ENCODE measurements at regions not wholly inside any gene's neighbourhood (a gene's known extent, or its start where the extent isn't known, plus 50 kb on each side); places are given as distances from the start of the nearest gene placed in this dataset.

GRCh38 chr3:168611826-168612225, 516.1 kb upstream of the GOLIM4 start:
- H3K4me1 ChIP-seq (ENCODE audit: insufficient read depth, low read length, severe bottlenecking) = no peaks in the 10 kb centered on the region
- no peaks in the 10 kb centered on the region for H3K27me3 ChIP-seq (ENCODE audit: insufficient read depth, low read length)
- no peaks in the 10 kb centered on the region for H4K20me1 ChIP-seq (ENCODE audit: insufficient read depth, low read length)
- H3K4me2 ChIP-seq (ENCODE audit: low read length) = no peak overlapping the region
- H2AFZ ChIP-seq (ENCODE audit: low read length) = no peak overlapping the region
- no peaks in the 10 kb centered on the region for H3K9me3 ChIP-seq (ENCODE audit: low read length)
- TF ChIP-seq, protein P1, sequence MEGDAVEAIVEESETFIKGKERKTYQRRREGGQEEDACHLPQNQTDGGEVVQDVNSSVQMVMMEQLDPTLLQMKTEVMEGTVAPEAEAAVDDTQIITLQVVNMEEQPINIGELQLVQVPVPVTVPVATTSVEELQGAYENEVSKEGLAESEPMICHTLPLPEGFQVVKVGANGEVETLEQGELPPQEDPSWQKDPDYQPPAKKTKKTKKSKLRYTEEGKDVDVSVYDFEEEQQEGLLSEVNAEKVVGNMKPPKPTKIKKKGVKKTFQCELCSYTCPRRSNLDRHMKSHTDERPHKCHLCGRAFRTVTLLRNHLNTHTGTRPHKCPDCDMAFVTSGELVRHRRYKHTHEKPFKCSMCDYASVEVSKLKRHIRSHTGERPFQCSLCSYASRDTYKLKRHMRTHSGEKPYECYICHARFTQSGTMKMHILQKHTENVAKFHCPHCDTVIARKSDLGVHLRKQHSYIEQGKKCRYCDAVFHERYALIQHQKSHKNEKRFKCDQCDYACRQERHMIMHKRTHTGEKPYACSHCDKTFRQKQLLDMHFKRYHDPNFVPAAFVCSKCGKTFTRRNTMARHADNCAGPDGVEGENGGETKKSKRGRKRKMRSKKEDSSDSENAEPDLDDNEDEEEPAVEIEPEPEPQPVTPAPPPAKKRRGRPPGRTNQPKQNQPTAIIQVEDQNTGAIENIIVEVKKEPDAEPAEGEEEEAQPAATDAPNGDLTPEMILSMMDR (IDR thresholded peaks at IDR 0.05; ENCODE audit: low read length) = no peak
- no peak for TF ChIP-seq EZH2 (IDR thresholded peaks at IDR 0.05; ENCODE audit: borderline replicate concordance, low read length)
- no peak overlapping the region for H3K27ac ChIP-seq (ENCODE audit: low read depth, low read length, poor library complexity, severe bottlenecking)
- no peaks in the 10 kb centered on the region for H3K79me2 ChIP-seq (ENCODE audit: insufficient read depth, low read length)
- H3K9ac ChIP-seq (ENCODE audit: low read length) = no peak overlapping the region
- H3K36me3 ChIP-seq (ENCODE audit: insufficient read depth, low read length) = no peaks in the 10 kb centered on the region
- no peaks in the 10 kb centered on the region for H3K9me2 ChIP-seq (ENCODE audit: low read depth, low read length)
- no peak overlapping the region for H3K4me3 ChIP-seq (ENCODE audit: low read depth, low read length, poor library complexity, severe bottlenecking)
- H3F3A ChIP-seq (ENCODE audit: insufficient read depth, low read length) = no peaks in the 10 kb centered on the region

DNA sequence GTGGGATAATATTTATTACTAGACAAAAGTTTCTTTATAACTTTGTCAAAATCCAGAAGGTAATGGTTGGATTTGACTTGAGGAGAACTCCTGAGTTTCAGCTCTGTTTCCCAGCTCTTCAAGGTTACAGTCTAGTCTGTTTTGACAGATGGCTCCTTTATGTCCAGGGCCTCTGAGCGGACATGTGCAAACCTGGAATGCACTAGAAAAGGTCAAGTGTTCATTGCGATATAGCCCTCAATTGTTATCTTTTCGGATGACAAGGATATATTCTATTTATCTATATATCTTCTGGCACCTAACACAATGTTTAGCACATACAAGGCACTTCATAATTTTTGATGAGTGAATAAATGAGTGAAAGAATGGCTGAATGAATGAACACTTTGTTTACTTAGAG, 513.2 kb upstream of the GOLIM4 start:
- H3K9me3 ChIP-seq (ENCODE audit: low read length) = no peaks in the 10 kb centered on the region
- H3F3A ChIP-seq (ENCODE audit: insufficient read depth, low read length) = no peaks in the 10 kb centered on the region
- no peaks in the 10 kb centered on the region for H3K27me3 ChIP-seq (ENCODE audit: insufficient read depth, low read length)
- H3K79me2 ChIP-seq (ENCODE audit: insufficient read depth, low read length) = no peaks in the 10 kb centered on the region
- no peak for TF ChIP-seq EZH2 (IDR thresholded peaks at IDR 0.05; ENCODE audit: borderline replicate concordance, low read length)
- TF ChIP-seq, protein P1 (IDR thresholded peaks at IDR 0.05; ENCODE audit: low read length) = no peak
- H3K36me3 ChIP-seq (ENCODE audit: insufficient read depth, low read length) = no peaks in the 10 kb centered on the region
- no peaks in the 10 kb centered on the region for H3K9me2 ChIP-seq (ENCODE audit: low read depth, low read length)
- H3K4me3 ChIP-seq (ENCODE audit: low read depth, low read length, poor library complexity, severe bottlenecking) = no peak overlapping the region
- H4K20me1 ChIP-seq (ENCODE audit: insufficient read depth, low read length) = no peaks in the 10 kb centered on the region
- H3K4me2 ChIP-seq (ENCODE audit: low read length) = no peak overlapping the region
- H2AFZ ChIP-seq (ENCODE audit: low read length) = no peak overlapping the region
- H3K9ac ChIP-seq (ENCODE audit: low read length) = no peak overlapping the region
- no peaks in the 10 kb centered on the region for H3K4me1 ChIP-seq (ENCODE audit: insufficient read depth, low read length, severe bottlenecking)
- no peak overlapping the region for H3K27ac ChIP-seq (ENCODE audit: low read depth, low read length, poor library complexity, severe bottlenecking)

DNA sequence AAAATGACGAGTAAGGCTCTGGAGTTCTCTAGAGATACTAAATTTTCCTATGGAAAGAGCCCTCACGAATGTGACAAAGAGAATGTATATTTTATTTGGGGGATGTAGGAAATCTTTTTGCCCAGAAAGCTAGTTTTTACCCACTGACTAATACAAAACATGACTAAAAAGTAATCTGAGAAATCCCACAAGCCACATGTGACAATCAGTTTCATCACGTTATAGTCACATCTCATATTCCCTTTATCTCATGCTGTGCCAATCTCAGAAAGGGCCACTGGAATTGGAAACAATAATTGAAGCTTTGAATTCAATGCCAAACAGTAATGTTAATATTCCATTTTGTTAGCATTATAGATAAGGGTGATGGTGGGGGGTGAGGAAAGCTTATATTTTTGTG, 509.0 kb upstream of the GOLIM4 start:
- no peaks in the 10 kb centered on the region for H4K20me1 ChIP-seq (ENCODE audit: insufficient read depth, low read length)
- H3K4me3 ChIP-seq (ENCODE audit: low read depth, low read length, poor library complexity, severe bottlenecking) = no peak overlapping the region
- no peaks in the 10 kb centered on the region for H3K79me2 ChIP-seq (ENCODE audit: insufficient read depth, low read length)
- H3K4me2 ChIP-seq (ENCODE audit: low read length) = no peak overlapping the region
- no peaks in the 10 kb centered on the region for H3K4me1 ChIP-seq (ENCODE audit: insufficient read depth, low read length, severe bottlenecking)
- no peaks in the 10 kb centered on the region for H3K36me3 ChIP-seq (ENCODE audit: insufficient read depth, low read length)
- H3K27me3 ChIP-seq (ENCODE audit: insufficient read depth, low read length) = no peaks in the 10 kb centered on the region
- no peaks in the 10 kb centered on the region for H3K9me2 ChIP-seq (ENCODE audit: low read depth, low read length)
- H3F3A ChIP-seq (ENCODE audit: insufficient read depth, low read length) = no peaks in the 10 kb centered on the region
- no peak for TF ChIP-seq EZH2 (IDR thresholded peaks at IDR 0.05; ENCODE audit: borderline replicate concordance, low read length)
- TF ChIP-seq, protein P1 (IDR thresholded peaks at IDR 0.05; ENCODE audit: low read length) = no peak
- H3K9ac ChIP-seq (ENCODE audit: low read length) = no peak overlapping the region
- no peak overlapping the region for H2AFZ ChIP-seq (ENCODE audit: low read length)
- no peaks in the 10 kb centered on the region for H3K9me3 ChIP-seq (ENCODE audit: low read length)
- no peak overlapping the region for H3K27ac ChIP-seq (ENCODE audit: low read depth, low read length, poor library complexity, severe bottlenecking)
